Osteocyte (in vitro differentiated cells): ENCODE measurements at regions not wholly inside any gene's neighbourhood (a gene's known extent, or its start where the extent isn't known, plus 50 kb on each side); places are given as distances from the start of the nearest gene placed in this dataset.

Experiments used
- DNase-seq: peaks from one replicate; pipeline ENCODE4 v3.0.0; 2021; ENCODE audit warnings: mixed read lengths; ENCODE audit not compliant: unreplicated experiment; ENCODE audit errors: extremely low spot score
- H3K27ac Mint-ChIP-seq: one replicate; pipeline ENCODE4 v1.8.0; 2021; ENCODE audit warnings: mild to moderate bottlenecking, mixed read lengths; ENCODE audit not compliant: unreplicated experiment
- H3K27me3 Mint-ChIP-seq: one replicate; pipeline ENCODE4 v1.8.0; 2021; ENCODE audit warnings: mixed read lengths; ENCODE audit not compliant: unreplicated experiment
- H3K36me3 Mint-ChIP-seq: one replicate; pipeline ENCODE4 v1.8.0; 2021; ENCODE audit warnings: mixed read lengths; ENCODE audit not compliant: unreplicated experiment
- H3K4me1 Mint-ChIP-seq: one replicate; pipeline ENCODE4 v1.8.0; 2021; ENCODE audit warnings: mixed read lengths; ENCODE audit not compliant: unreplicated experiment
- H3K4me3 Mint-ChIP-seq: one replicate; pipeline ENCODE4 v1.8.0; 2021; ENCODE audit warnings: mild to moderate bottlenecking, moderate library complexity, mixed read lengths; ENCODE audit not compliant: unreplicated experiment
- H3K9me3 Mint-ChIP-seq: one replicate; pipeline ENCODE4 v1.8.0; 2021; ENCODE audit warnings: mixed read lengths; ENCODE audit not compliant: unreplicated experiment
- CTCF ChIP-seq: fragments of 200-600 bp; sonication (generic); IDR thresholded peaks from 2 replicates; pipeline ENCODE4 v1.5.0; 2021; ENCODE audit warnings: antibody characterized with exemption, mild to moderate bottlenecking, moderate library complexity

GRCh38 chr13:53216773-53217172 lies 188.2 kb downstream of the OLFM4 start:
- H3K27me3 Mint-ChIP-seq = no peaks in the 10 kb centered on the region

GRCh38 chr13:53217194-53217593 lies 188.6 kb downstream of the OLFM4 start:
- no peak overlapping the region for H3K4me3 Mint-ChIP-seq
- H3K9me3 Mint-ChIP-seq = peaks cover 8% of the 10 kb centered on the region
- no peak for DNase-seq
- no peak overlapping the region for H3K27ac Mint-ChIP-seq
- no peaks in the 10 kb centered on the region for H3K4me1 Mint-ChIP-seq
- H3K27me3 Mint-ChIP-seq = no peaks in the 10 kb centered on the region
- no peaks in the 10 kb centered on the region for H3K36me3 Mint-ChIP-seq
- TF ChIP-seq CTCF = no peak

More at GRCh38 chr13:53216773-53217172, 188.2 kb downstream of the OLFM4 start:
- H3K27ac Mint-ChIP-seq = no peak overlapping the region
- no peak for TF ChIP-seq CTCF
- peaks cover 3% of the 10 kb centered on the region for H3K9me3 Mint-ChIP-seq
- no peak overlapping the region for H3K4me3 Mint-ChIP-seq
- no peak for DNase-seq
- H3K4me1 Mint-ChIP-seq = no peaks in the 10 kb centered on the region
- no peaks in the 10 kb centered on the region for H3K36me3 Mint-ChIP-seq

- no peak overlapping the region for H3K27ac Mint-ChIP-seq
- H3K36me3 Mint-ChIP-seq = no peaks in the 10 kb centered on the region
- no peaks in the 10 kb centered on the region for H3K27me3 Mint-ChIP-seq
- TF ChIP-seq CTCF = no peak
- DNase-seq = no peak
- no peak overlapping the region for H3K4me3 Mint-ChIP-seq
- H3K9me3 Mint-ChIP-seq = peaks cover 20% of the 10 kb centered on the region
- H3K4me1 Mint-ChIP-seq = no peaks in the 10 kb centered on the region
These were observed 191.4 kb downstream of the OLFM4 start for GRCh38 chr13:53220038-53220437.

GRCh38 chr13:53237696-53238095 lies 209.1 kb downstream of the OLFM4 start:
- no peaks in the 10 kb centered on the region for H3K36me3 Mint-ChIP-seq
- no peak for TF ChIP-seq CTCF
- H3K27ac Mint-ChIP-seq = no peak overlapping the region
- no peak overlapping the region for H3K4me3 Mint-ChIP-seq
- DNase-seq = no peak
- H3K27me3 Mint-ChIP-seq = no peaks in the 10 kb centered on the region
- peaks cover 4% of the 10 kb centered on the region for H3K9me3 Mint-ChIP-seq
- H3K4me1 Mint-ChIP-seq = no peaks in the 10 kb centered on the region

- no peaks in the 10 kb centered on the region for H3K27me3 Mint-ChIP-seq
- H3K27ac Mint-ChIP-seq = no peak overlapping the region
- H3K36me3 Mint-ChIP-seq = no peaks in the 10 kb centered on the region
- H3K4me3 Mint-ChIP-seq = no peak overlapping the region
- no peaks in the 10 kb centered on the region for H3K4me1 Mint-ChIP-seq
- no peak for TF ChIP-seq CTCF
- peaks cover 4% of the 10 kb centered on the region for H3K9me3 Mint-ChIP-seq
- DNase-seq = no peak
These were observed 209.6 kb downstream of the OLFM4 start for GRCh38 chr13:53238261-53238660.
